ENCODE measurements at regions not wholly inside any gene's neighbourhood (a gene's known extent, or its start where the extent isn't known, plus 50 kb on each side); places are given as distances from the start of the nearest gene placed in this dataset.

- Histone ChIP-seq H3K9me3 (ENCODE audit: control insufficient read depth, insufficient read depth, low read depth, low read length) (no peaks in the 10 kb centered on the region), H3K27me3 (ENCODE audit: control insufficient read depth, insufficient read depth, low read length) (no peaks in the 10 kb centered on the region), H3K4me1 (ENCODE audit: control insufficient read depth, insufficient read depth, low read length) (no peaks in the 10 kb centered on the region), H3K36me3 (ENCODE audit: control insufficient read depth, insufficient read depth, low read length) (no peaks in the 10 kb centered on the region), H3K4me3 (ENCODE audit: low read depth in 2 of 2, low read length in 2 of 2) (no peak overlapping the region), H3K27ac (ENCODE audit: low read length) (no peak overlapping the region)
- CTCF ChIA-PET, result no interaction called here
- no TSS peak for BruUV-seq (replicated peaks)
- POLR2A ChIA-PET, result no interaction called here
- intact Hi-C loops (cut with micrococcal nuclease; ENCODE audit: unreplicated experiment), result no loop called here
- in situ Hi-C loops (cut with HindIII; ENCODE audit: low pct_unique_long_range_greater_than_20kb, low sequenced_read_pairs), result no loop called here
- ATAC-seq (no peak), DNase-seq (ENCODE audit: low read depth, low spot score) (no peak)
- TF ChIP-seq TCF7L2 (IDR thresholded peaks at IDR 0.05; ENCODE audit: low read depth, low read length) (no peak), REST (IDR thresholded peaks at IDR 0.05; ENCODE audit: insufficient read depth in 1 of 2, low read depth in 2 of 2, low read length in 1 of 2) (no peak), SIN3A (IDR thresholded peaks at IDR 0.05; ENCODE audit: borderline replicate concordance, insufficient read depth, low read depth, low read length) (no peak), CTCF (IDR thresholded peaks at IDR 0.05) (no peak), POLR2AphosphoS5 (IDR thresholded peaks at IDR 0.05; ENCODE audit: low read depth, low read length) (no peak)
Observed at GRCh38 chr6:144736763-144737162, 451.6 kb downstream of the UTRN start.

- H3K4me3 ChIP-seq (ENCODE audit: low read depth in 2 of 2, low read length in 2 of 2), result no peak overlapping the region
- ChIA-PET CTCF (no interaction called here), POLR2A (interaction anchor here (0.6 kb wide), 1 partner anchor 23 kb away, joined by 4 read pairs; no protein-coding TSS in a partner anchor)
- no peaks in the 10 kb centered on the region for H3K9me3 ChIP-seq (ENCODE audit: control insufficient read depth, insufficient read depth, low read depth, low read length)
- no peak overlapping the region for H3K27ac ChIP-seq (ENCODE audit: low read length)
- no peak for DNase-seq (ENCODE audit: low read depth, low spot score)
- in situ Hi-C loops (cut with HindIII; ENCODE audit: low pct_unique_long_range_greater_than_20kb, low sequenced_read_pairs), result no loop called here
- no peaks in the 10 kb centered on the region for H3K4me1 ChIP-seq (ENCODE audit: control insufficient read depth, insufficient read depth, low read length)
- no peaks in the 10 kb centered on the region for H3K36me3 ChIP-seq (ENCODE audit: control insufficient read depth, insufficient read depth, low read length)
- no peaks in the 10 kb centered on the region for H3K27me3 ChIP-seq (ENCODE audit: control insufficient read depth, insufficient read depth, low read length)
- no peak for TF ChIP-seq POLR2AphosphoS5 (IDR thresholded peaks at IDR 0.05; ENCODE audit: low read depth, low read length)
- TF ChIP-seq TCF7L2 (IDR thresholded peaks at IDR 0.05; ENCODE audit: low read depth, low read length), result no peak
- no TSS peak for BruUV-seq (replicated peaks)
- intact Hi-C loops (cut with micrococcal nuclease; ENCODE audit: unreplicated experiment), result no loop called here
- no peak for ATAC-seq
Observed at GRCh38 chr6:144737998-144738397, 452.9 kb downstream of the UTRN start.

GRCh38 chr6:144739873-144740272, 454.7 kb downstream of the UTRN start:
- intact Hi-C loops (cut with micrococcal nuclease; ENCODE audit: unreplicated experiment) (no loop called here), in situ Hi-C loops (cut with HindIII; ENCODE audit: low pct_unique_long_range_greater_than_20kb, low sequenced_read_pairs) (no loop called here)
- Histone ChIP-seq H3K4me1 (ENCODE audit: control insufficient read depth, insufficient read depth, low read length) (no peaks in the 10 kb centered on the region), H3K27me3 (ENCODE audit: control insufficient read depth, insufficient read depth, low read length) (no peaks in the 10 kb centered on the region), H3K27ac (ENCODE audit: low read length) (no peak overlapping the region), H3K36me3 (ENCODE audit: control insufficient read depth, insufficient read depth, low read length) (no peaks in the 10 kb centered on the region), H3K4me3 (ENCODE audit: low read depth in 2 of 2, low read length in 2 of 2) (no peak overlapping the region), H3K9me3 (ENCODE audit: control insufficient read depth, insufficient read depth, low read depth, low read length) (no peaks in the 10 kb centered on the region)
- BruUV-seq (replicated peaks), result no TSS peak
- DNase-seq (ENCODE audit: low read depth, low spot score), result no peak
- no peak for ATAC-seq
- ChIA-PET POLR2A (no interaction called here), CTCF (no interaction called here)
- TF ChIP-seq SIN3A (IDR thresholded peaks at IDR 0.05; ENCODE audit: borderline replicate concordance, insufficient read depth, low read depth, low read length), result no peak
- no peak for TF ChIP-seq POLR2AphosphoS5 (IDR thresholded peaks at IDR 0.05; ENCODE audit: low read depth, low read length)
- TF ChIP-seq TCF7L2 (IDR thresholded peaks at IDR 0.05; ENCODE audit: low read depth, low read length), result no peak
- no peak for TF ChIP-seq REST (IDR thresholded peaks at IDR 0.05; ENCODE audit: insufficient read depth in 1 of 2, low read depth in 2 of 2, low read length in 1 of 2)
- no peak for TF ChIP-seq CTCF (IDR thresholded peaks at IDR 0.05)
